MCF 10A (cell line): ENCODE measurements at regions not wholly inside any gene's neighbourhood (a gene's known extent, or its start where the extent isn't known, plus 50 kb on each side); places are given as distances from the start of the nearest gene placed in this dataset.

Experiments
- BruUV-seq: library from RNA; stranded (reverse); fragments of 400-500 nt; replicated peaks from 2 replicates; lab custom pipeline; 2021; lab: Mats Ljungman, UMichigan
- CTCF ChIA-PET: fragments of 300-600 bp; sonication (Branson Sonifier 250); formaldehyde crosslinking; extraction: SDS; loops from one replicate; lab custom pipeline; 2021; ENCODE audit warnings: antibody characterized with exemption, inconsistent platforms; lab: Yijun Ruan, JAX
- POLR2A ChIA-PET: fragments of 300-600, 350-650 bp; sonication (Branson Sonifier 250); formaldehyde crosslinking; extraction: SDS; loops from one replicate; lab custom pipeline; 2020; ENCODE audit warnings: antibody characterized with exemption, inconsistent platforms; lab: Yijun Ruan, JAX
- DNase-seq: peaks from one replicate; pipeline ENCODE4 v3.0.0-alpha.2; 2018; ENCODE audit not compliant: unreplicated experiment
- H3K27ac Mint-ChIP-seq: one replicate; pipeline ENCODE4 v1.8.0; 2022; ENCODE audit warnings: mild to moderate bottlenecking, low read depth, mixed read lengths; ENCODE audit not compliant: unreplicated experiment
- H3K27me3 Mint-ChIP-seq: one replicate; pipeline ENCODE4 v1.8.0; 2022; ENCODE audit warnings: mixed read lengths; ENCODE audit not compliant: insufficient read depth, unreplicated experiment
- H3K36me3 Mint-ChIP-seq: one replicate; pipeline ENCODE4 v1.8.0; 2022; ENCODE audit warnings: mild to moderate bottlenecking, moderate library complexity, mixed read lengths; ENCODE audit not compliant: insufficient read depth, unreplicated experiment
- H3K4me1 Mint-ChIP-seq: one replicate; pipeline ENCODE4 v1.8.0; 2022; ENCODE audit warnings: mixed read lengths; ENCODE audit not compliant: insufficient read depth, unreplicated experiment
- H3K4me3 Mint-ChIP-seq: one replicate; pipeline ENCODE4 v1.8.0; 2022; ENCODE audit warnings: mild to moderate bottlenecking, moderate library complexity, mixed read lengths; ENCODE audit not compliant: unreplicated experiment
- H3K9me3 Mint-ChIP-seq: one replicate; pipeline ENCODE4 v1.8.0; 2022; ENCODE audit warnings: mixed read lengths; ENCODE audit not compliant: unreplicated experiment
- intact Hi-C: fragments of 100-400 bp; cut with micrococcal nuclease; formaldehyde crosslinking; loops from 2 replicates; pipeline ENCODE4 v1.14.1; 2022
- TF ChIP-seq, protein P1 (sequence below): fragments of 200-600 bp; IDR thresholded peaks from one replicate; pipeline ENCODE4 v1.8.0; 2022; ENCODE audit warnings: antibody characterized with exemption, mild to moderate bottlenecking; ENCODE audit not compliant: unreplicated experiment

DNA sequence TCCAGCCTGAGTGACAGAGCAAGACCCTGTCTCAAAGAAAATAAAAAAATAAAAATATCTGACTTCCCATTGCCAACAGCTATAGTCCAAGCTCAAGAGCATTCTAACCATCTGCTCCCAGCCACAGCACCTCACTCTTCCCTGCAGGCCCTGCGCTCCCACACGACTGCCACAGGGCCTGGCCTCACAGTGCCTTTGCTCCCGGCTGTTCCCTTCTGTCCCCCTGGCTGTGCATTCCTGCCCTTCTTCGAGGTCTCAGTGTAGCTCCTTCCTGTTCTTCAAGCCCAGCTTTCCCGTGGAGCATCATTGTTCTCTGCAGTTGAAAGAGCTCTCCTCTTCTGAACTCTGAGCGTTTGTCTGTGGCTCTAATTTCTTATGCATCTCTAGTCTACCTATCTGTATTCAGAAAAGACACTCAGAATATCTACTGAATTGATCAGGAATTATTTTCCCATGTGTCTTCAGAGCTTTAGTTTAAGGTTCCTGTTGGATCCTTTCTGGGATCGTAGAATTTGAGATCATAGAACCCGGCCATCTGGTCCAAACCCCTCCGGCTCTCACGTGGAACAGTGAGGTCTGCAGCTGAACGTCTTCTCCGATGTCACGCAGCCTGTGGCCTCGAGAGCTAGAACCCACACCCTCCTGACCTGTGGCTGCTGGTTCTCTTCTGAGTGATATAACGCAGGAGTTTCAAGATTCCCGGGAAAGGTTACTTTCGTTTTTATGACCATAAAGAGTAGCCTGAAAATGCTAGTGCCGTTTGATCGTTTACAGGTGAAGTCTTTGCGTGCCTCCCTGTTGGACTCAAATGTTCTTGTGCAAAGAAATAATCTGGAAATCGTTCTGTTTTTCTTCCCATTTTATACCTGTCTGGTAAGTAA, 54.4 kb downstream of the DOP1B start:
- POLR2A ChIA-PET, result interaction anchor here (0.5 to 2.1 kb wide), 8 partner anchors 55 to 122 kb away, joined by 3 to 21 read pairs (median 7); partner anchors contain the start of genes DOP1B and MORC3

DNA sequence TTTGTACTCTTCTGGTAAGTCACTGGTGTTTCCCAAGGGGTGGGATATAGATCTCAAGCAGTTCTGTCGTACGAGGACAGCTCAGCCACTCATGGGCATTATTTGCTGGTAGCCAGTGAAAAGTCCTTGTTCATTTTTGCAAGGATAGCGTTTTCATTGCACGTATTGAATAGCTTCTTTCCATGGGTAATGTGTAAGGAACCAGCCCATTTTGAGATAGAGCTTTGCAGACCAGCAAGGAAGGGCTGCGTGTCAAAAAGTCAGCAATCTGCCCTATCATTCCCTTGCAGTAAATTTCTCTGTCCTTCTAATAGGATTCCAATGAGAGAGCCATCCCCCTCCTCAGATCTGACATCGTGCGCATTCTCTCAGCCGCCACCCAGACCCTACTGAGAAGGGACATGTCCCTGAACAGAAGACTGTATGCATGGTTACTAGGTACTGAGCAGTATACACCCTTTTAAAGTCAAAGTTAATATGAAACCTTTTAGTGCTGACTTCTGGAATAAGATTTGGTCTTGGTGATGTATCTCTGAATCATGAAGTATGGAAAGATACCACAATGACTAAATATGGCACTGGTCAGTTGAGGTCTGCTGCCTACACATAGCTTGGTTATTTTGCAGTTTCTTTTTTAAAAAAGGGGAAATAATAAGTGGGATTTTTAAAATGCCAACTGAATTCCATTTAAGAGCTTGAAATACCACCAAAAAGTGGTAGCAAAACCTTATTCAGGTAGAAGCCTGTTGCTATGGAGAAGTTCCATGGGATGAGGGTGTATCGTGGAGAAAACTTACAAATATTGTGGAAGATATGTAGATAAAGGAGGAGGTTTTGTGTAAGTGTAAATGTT, 55.3 kb downstream of the DOP1B start:
- no peaks in the 10 kb centered on the region for H3K27me3 Mint-ChIP-seq
- peaks cover 16% of the 10 kb centered on the region for H3K4me1 Mint-ChIP-seq
- H3K4me3 Mint-ChIP-seq, result no peak overlapping the region
- intact Hi-C loops, result no loop called here
- CTCF ChIA-PET, result interaction anchor here (0.6 to 4.0 kb wide), 7 partner anchors 10 to 135 kb away, joined by 3 to 108 read pairs (median 3); no protein-coding TSS in a partner anchor
- no peaks in the 10 kb centered on the region for H3K9me3 Mint-ChIP-seq
- no TSS peak for BruUV-seq
- TF ChIP-seq, protein P1, sequence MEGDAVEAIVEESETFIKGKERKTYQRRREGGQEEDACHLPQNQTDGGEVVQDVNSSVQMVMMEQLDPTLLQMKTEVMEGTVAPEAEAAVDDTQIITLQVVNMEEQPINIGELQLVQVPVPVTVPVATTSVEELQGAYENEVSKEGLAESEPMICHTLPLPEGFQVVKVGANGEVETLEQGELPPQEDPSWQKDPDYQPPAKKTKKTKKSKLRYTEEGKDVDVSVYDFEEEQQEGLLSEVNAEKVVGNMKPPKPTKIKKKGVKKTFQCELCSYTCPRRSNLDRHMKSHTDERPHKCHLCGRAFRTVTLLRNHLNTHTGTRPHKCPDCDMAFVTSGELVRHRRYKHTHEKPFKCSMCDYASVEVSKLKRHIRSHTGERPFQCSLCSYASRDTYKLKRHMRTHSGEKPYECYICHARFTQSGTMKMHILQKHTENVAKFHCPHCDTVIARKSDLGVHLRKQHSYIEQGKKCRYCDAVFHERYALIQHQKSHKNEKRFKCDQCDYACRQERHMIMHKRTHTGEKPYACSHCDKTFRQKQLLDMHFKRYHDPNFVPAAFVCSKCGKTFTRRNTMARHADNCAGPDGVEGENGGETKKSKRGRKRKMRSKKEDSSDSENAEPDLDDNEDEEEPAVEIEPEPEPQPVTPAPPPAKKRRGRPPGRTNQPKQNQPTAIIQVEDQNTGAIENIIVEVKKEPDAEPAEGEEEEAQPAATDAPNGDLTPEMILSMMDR, result no peak
- H3K36me3 Mint-ChIP-seq, result peaks cover 6% of the 10 kb centered on the region
- POLR2A ChIA-PET, result interaction anchor here (0.5 to 1.6 kb wide), 4 partner anchors 40 to 118 kb away, joined by 3 to 9 read pairs (median 5); partner anchors contain the start of gene MORC3
- H3K27ac Mint-ChIP-seq, result no peak overlapping the region
- peak; percentile 28 for DNase-seq

More for the DNA sequence above, 54.4 kb downstream of the DOP1B start:
- H3K9me3 Mint-ChIP-seq, result no peaks in the 10 kb centered on the region
- H3K27ac Mint-ChIP-seq, result peak overlapping the region; percentile 80
- intact Hi-C loops, result loop anchor here (1.0 kb wide), 2 partner anchors 70 to 120 kb away; no protein-coding TSS in a partner anchor
- H3K4me1 Mint-ChIP-seq, result peaks cover 16% of the 10 kb centered on the region
- BruUV-seq, result no TSS peak
- no peak for DNase-seq
- no peaks in the 10 kb centered on the region for H3K27me3 Mint-ChIP-seq
- no peak overlapping the region for H3K4me3 Mint-ChIP-seq
- TF ChIP-seq, protein P1, result no peak
- CTCF ChIA-PET, result interaction anchor here (0.7 to 4.0 kb wide), 21 partner anchors 9 to 135 kb away, joined by 3 to 108 read pairs (median 8); no protein-coding TSS in a partner anchor
- H3K36me3 Mint-ChIP-seq, result peaks cover 6% of the 10 kb centered on the region

DNA sequence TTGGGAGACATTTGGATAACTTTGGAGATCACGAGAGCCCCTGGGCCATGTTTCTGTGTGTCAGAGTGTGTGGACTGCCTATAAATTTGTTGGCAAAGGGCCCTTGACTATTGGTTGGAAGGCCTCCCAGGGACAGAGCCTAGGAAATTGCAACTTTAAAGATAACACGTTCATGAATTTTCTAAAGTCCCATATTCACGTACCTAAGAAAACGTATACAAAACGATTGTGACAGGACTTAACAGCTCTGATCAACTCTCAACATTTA, 55.8 kb downstream of the DOP1B start:
- no peaks in the 10 kb centered on the region for H3K9me3 Mint-ChIP-seq
- no TSS peak for BruUV-seq
- no peaks in the 10 kb centered on the region for H3K27me3 Mint-ChIP-seq
- intact Hi-C loops, result no loop called here
- ChIA-PET CTCF (interaction anchor here (0.6 to 1.3 kb wide), 2 partner anchors 24 to 71 kb away, joined by 3 read pairs; no protein-coding TSS in a partner anchor), POLR2A (interaction anchor here (0.5 to 1.0 kb wide), 2 partner anchors 40 to 108 kb away, joined by 4 to 6 read pairs; partner anchors contain the start of gene MORC3)
- TF ChIP-seq, protein P1, result no peak
- no peak overlapping the region for H3K27ac Mint-ChIP-seq
- no peak overlapping the region for H3K4me3 Mint-ChIP-seq
- H3K4me1 Mint-ChIP-seq, result peaks cover 16% of the 10 kb centered on the region
- H3K36me3 Mint-ChIP-seq, result peaks cover 6% of the 10 kb centered on the region
- no peak for DNase-seq
